Astrocyte (in vitro differentiated cells and primary cell): ENCODE measurements at regions not wholly inside any gene's neighbourhood (a gene's known extent, or its start where the extent isn't known, plus 50 kb on each side); places are given as distances from the start of the nearest gene placed in this dataset.

Source experiments
- DNase-seq: peaks from one replicate; pipeline ENCODE4 v3.0.0-alpha.2; 2010; ENCODE audit warnings: low read depth
- FAIRE-seq: peaks from 2 replicates; lab custom pipeline; 2011; peaks lifted over from hg19 to GRCh38; lab: Jason Lieb, UNC
- H2AFZ ChIP-seq: 2 replicates; pipeline ENCODE4 v1.6.0; 2012; ENCODE audit warnings: low read depth, low read length, inconsistent platforms
- H3K27ac ChIP-seq: 2 replicates; pipeline ENCODE4 v1.5.1; 2011; ENCODE audit warnings: low read depth, low read length, inconsistent platforms
- H3K27me3 ChIP-seq: 2 replicates; pipeline ENCODE4 v1.6.0; 2011; ENCODE audit warnings: low read length, inconsistent platforms; ENCODE audit not compliant: insufficient read depth
- H3K36me3 ChIP-seq: 2 replicates; pipeline ENCODE4 v1.5.1; 2011; ENCODE audit warnings: low read length, inconsistent platforms; ENCODE audit not compliant: insufficient read depth
- H3K4me1 ChIP-seq: 2 replicates; pipeline ENCODE4 v1.5.1; 2011; ENCODE audit warnings: low read length, inconsistent platforms; ENCODE audit not compliant: insufficient read depth
- H3K4me2 ChIP-seq: 2 replicates; pipeline ENCODE4 v1.6.0; 2012; ENCODE audit warnings: low read length, inconsistent platforms
- H3K4me3 ChIP-seq: 2 replicates; pipeline ENCODE4 v1.5.1; 2011; ENCODE audit warnings: low read depth, mild to moderate bottlenecking, low read length, inconsistent platforms; ENCODE audit not compliant: insufficient read depth
- H3K79me2 ChIP-seq: 2 replicates; pipeline ENCODE4 v1.6.0; 2012; ENCODE audit warnings: mild to moderate bottlenecking, low read length, inconsistent platforms; ENCODE audit not compliant: insufficient read depth
- H3K9ac ChIP-seq: 2 replicates; pipeline ENCODE4 v1.6.0; 2012; ENCODE audit warnings: mild to moderate bottlenecking, low read length, inconsistent platforms
- H3K9me3 ChIP-seq: 2 replicates; pipeline ENCODE4 v1.5.1; 2012; ENCODE audit warnings: low read depth, mild to moderate bottlenecking, low read length, inconsistent platforms; ENCODE audit not compliant: insufficient read depth
- H4K20me1 ChIP-seq: 2 replicates; pipeline ENCODE4 v1.6.0; 2012; ENCODE audit warnings: low read length, inconsistent platforms; ENCODE audit not compliant: insufficient read depth
- H3K27ac Mint-ChIP-seq: one replicate; pipeline ENCODE4 v1.8.0; 2021; ENCODE audit warnings: mild to moderate bottlenecking, mixed read lengths; ENCODE audit not compliant: unreplicated experiment
- H3K27me3 Mint-ChIP-seq: one replicate; pipeline ENCODE4 v1.8.0; 2021; ENCODE audit warnings: low read depth, mixed read lengths; ENCODE audit not compliant: unreplicated experiment
- H3K36me3 Mint-ChIP-seq: one replicate; pipeline ENCODE4 v1.8.0; 2021; ENCODE audit warnings: low read depth, mixed read lengths; ENCODE audit not compliant: unreplicated experiment
- H3K4me1 Mint-ChIP-seq: one replicate; pipeline ENCODE4 v1.8.0; 2021; ENCODE audit warnings: low read depth, mixed read lengths; ENCODE audit not compliant: unreplicated experiment
- H3K4me3 Mint-ChIP-seq: one replicate; pipeline ENCODE4 v1.8.0; 2021; ENCODE audit warnings: mild to moderate bottlenecking, moderate library complexity, mixed read lengths; ENCODE audit not compliant: unreplicated experiment
- H3K9me3 Mint-ChIP-seq: one replicate; pipeline ENCODE4 v1.8.0; 2021; ENCODE audit warnings: mild to moderate bottlenecking, mixed read lengths; ENCODE audit not compliant: unreplicated experiment
- EZH2 ChIP-seq: IDR thresholded peaks from 2 replicates; pipeline ENCODE4 v1.6.1; 2012; ENCODE audit warnings: mild to moderate bottlenecking, low read length, inconsistent platforms; ENCODE audit not compliant: insufficient read depth
- TF ChIP-seq, protein P1 (sequence below): IDR thresholded peaks from 2 replicates; pipeline ENCODE4 v1.5.1; 2011; ENCODE audit warnings: low read depth, mild to moderate bottlenecking, inconsistent platforms, low read length, moderate library complexity; ENCODE audit not compliant: insufficient read depth

DNA sequence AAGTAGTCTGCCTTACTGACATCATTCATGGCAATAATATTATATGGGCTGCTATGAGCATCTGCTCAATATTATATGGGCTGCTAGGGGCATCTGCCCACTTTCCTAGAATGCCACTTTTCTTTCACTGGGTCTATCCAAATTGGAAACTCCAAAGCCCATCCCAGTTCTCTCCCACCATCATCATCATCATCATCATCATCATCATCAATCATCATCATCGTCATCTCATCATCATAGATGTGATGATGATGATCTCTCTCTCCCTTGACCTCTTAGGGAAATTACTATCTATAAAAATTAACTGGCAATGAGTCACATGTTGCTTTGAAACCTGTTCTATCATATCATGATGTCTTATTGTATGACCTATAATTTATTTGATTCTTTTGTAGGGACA lies 222.0 kb downstream of the TJP1 start:
- Histone ChIP-seq H3K4me2 (no peak overlapping the region), H2AFZ (no peak overlapping the region), H3K79me2 (no peaks in the 10 kb centered on the region), H3K9me3 (no peaks in the 10 kb centered on the region), H3K9ac (no peak overlapping the region), H3K4me1 (no peaks in the 10 kb centered on the region), H3K27me3 (peaks cover 2% of the 10 kb centered on the region), H4K20me1 (no peaks in the 10 kb centered on the region), H3K4me3 (no peak overlapping the region), H3K27ac (no peak overlapping the region), H3K36me3 (no peaks in the 10 kb centered on the region)
- FAIRE-seq, result no peak
- TF ChIP-seq EZH2, result no peak
- TF ChIP-seq, protein P1, sequence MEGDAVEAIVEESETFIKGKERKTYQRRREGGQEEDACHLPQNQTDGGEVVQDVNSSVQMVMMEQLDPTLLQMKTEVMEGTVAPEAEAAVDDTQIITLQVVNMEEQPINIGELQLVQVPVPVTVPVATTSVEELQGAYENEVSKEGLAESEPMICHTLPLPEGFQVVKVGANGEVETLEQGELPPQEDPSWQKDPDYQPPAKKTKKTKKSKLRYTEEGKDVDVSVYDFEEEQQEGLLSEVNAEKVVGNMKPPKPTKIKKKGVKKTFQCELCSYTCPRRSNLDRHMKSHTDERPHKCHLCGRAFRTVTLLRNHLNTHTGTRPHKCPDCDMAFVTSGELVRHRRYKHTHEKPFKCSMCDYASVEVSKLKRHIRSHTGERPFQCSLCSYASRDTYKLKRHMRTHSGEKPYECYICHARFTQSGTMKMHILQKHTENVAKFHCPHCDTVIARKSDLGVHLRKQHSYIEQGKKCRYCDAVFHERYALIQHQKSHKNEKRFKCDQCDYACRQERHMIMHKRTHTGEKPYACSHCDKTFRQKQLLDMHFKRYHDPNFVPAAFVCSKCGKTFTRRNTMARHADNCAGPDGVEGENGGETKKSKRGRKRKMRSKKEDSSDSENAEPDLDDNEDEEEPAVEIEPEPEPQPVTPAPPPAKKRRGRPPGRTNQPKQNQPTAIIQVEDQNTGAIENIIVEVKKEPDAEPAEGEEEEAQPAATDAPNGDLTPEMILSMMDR, result no peak
- Mint-ChIP-seq H3K9me3 (no peaks in the 10 kb centered on the region), H3K27me3 (peaks cover 3% of the 10 kb centered on the region), H3K4me3 (no peak overlapping the region), H3K27ac (no peak overlapping the region), H3K36me3 (no peaks in the 10 kb centered on the region), H3K4me1 (peaks cover 5% of the 10 kb centered on the region)
- no peak for DNase-seq

DNA sequence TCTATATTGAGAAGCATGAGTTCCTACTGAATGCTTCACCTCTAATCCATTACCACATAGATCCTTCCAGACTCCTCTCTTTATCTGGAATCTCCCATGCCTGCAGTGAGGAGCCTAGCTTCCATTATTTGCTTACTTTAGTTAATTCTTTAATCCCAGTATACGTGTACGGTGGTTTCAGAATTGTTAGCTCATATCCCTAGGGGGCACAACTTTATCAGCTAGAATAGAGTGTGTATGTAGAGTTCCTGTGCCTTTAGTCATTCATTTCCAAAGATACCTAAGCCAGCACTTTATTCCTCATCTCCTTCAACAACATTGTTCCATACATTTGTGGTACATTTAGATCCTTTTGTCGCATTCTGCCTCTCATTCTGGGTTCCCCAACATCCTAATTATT lies 226.0 kb downstream of the TJP1 start:
- Histone ChIP-seq H3K9ac (no peak overlapping the region), H3K4me2 (no peak overlapping the region), H3K27me3 (peaks cover 4% of the 10 kb centered on the region), H4K20me1 (no peaks in the 10 kb centered on the region), H3K79me2 (no peaks in the 10 kb centered on the region), H3K9me3 (no peaks in the 10 kb centered on the region), H2AFZ (no peak overlapping the region), H3K27ac (no peak overlapping the region), H3K4me3 (no peak overlapping the region), H3K36me3 (no peaks in the 10 kb centered on the region), H3K4me1 (no peaks in the 10 kb centered on the region)
- H3K36me3 Mint-ChIP-seq, result no peaks in the 10 kb centered on the region
- no peak overlapping the region for H3K4me3 Mint-ChIP-seq
- TF ChIP-seq, protein P1, result peak; percentile 29
- TF ChIP-seq EZH2, result no peak
- peak; percentile 18 for DNase-seq
- peaks cover 4% of the 10 kb centered on the region for H3K4me1 Mint-ChIP-seq
- no peak overlapping the region for H3K27ac Mint-ChIP-seq
- peaks cover 17% of the 10 kb centered on the region for H3K27me3 Mint-ChIP-seq
- no peak for FAIRE-seq
- H3K9me3 Mint-ChIP-seq, result peaks cover 3% of the 10 kb centered on the region

DNA sequence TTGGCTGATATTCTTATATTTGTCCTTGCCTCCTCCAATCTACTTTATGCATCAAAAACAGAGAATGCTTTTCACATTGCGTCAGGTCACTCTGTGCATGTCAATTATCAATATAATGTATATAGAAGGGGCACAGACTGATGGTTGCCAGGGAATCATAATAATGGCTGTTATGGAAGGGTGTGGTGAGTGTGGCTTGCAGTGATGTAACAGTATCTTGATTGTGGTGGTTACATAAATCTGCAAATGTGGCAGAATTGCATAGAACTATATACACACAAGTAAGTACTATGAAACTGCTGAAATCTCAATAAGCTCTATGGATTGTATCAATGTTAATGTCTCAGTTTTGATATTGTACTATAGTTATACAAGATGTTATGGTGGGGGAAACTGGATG lies 228.6 kb downstream of the TJP1 start:
- H3K27ac Mint-ChIP-seq, result no peak overlapping the region
- FAIRE-seq (no peak), DNase-seq (no peak)
- H3K27ac ChIP-seq, result no peak overlapping the region
- H3K9me3 ChIP-seq, result no peaks in the 10 kb centered on the region
- H3K9me3 Mint-ChIP-seq, result peaks cover 3% of the 10 kb centered on the region
- peaks cover 7% of the 10 kb centered on the region for H3K27me3 ChIP-seq
- H4K20me1 ChIP-seq, result no peaks in the 10 kb centered on the region
- no peak overlapping the region for H3K4me3 ChIP-seq
- no peak overlapping the region for H3K9ac ChIP-seq
- no peak overlapping the region for H3K4me2 ChIP-seq
- H3K79me2 ChIP-seq, result no peaks in the 10 kb centered on the region
- H3K4me1 Mint-ChIP-seq, result peaks cover 4% of the 10 kb centered on the region
- no peaks in the 10 kb centered on the region for H3K36me3 Mint-ChIP-seq
- H2AFZ ChIP-seq, result no peak overlapping the region
- H3K4me3 Mint-ChIP-seq, result no peak overlapping the region
- peaks cover 13% of the 10 kb centered on the region for H3K27me3 Mint-ChIP-seq
- no peaks in the 10 kb centered on the region for H3K36me3 ChIP-seq
- no peak for TF ChIP-seq EZH2
- TF ChIP-seq, protein P1, result no peak
- no peaks in the 10 kb centered on the region for H3K4me1 ChIP-seq
